ENCODE measurements at regions not wholly inside any gene's neighbourhood (a gene's known extent, or its start where the extent isn't known, plus 50 kb on each side); places are given as distances from the start of the nearest gene placed in this dataset.

DNA sequence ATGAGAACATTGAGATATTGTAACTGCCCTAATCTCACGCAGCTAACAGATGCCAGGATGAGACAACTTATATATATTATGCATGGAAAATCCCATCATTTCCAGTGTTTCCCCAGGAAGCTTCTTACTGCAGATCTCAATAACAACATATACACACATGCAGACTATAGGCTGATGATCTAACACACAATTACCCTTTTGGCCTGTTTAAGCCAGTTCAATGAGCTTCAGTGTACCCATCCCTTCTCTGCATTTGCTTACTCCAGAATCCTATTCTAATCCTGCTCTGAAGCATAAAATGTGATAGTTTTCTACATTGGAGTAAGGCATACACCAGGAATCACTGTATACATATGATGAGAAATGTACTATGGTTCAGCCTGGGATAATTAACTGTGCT lies 489.4 kb downstream of the SUCLA2 start:
- TF ChIP-seq CTCF (conservative IDR thresholded peaks at IDR 0.05) (no peak), ZFX (IDR thresholded peaks at IDR 0.05) (no peak)

All from C4-2B (cell line).